HPDE6-E6E7 (cell line): ENCODE measurements at regions not wholly inside any gene's neighbourhood (a gene's known extent, or its start where the extent isn't known, plus 50 kb on each side); places are given as distances from the start of the nearest gene placed in this dataset.

Source experiments
- DNase-seq: peaks from one replicate; pipeline ENCODE4 v3.0.0; 2011; ENCODE audit warnings: missing footprints; ENCODE audit errors: extremely low spot score

- no peak for DNase-seq
These were observed 95.7 kb upstream of the VPREB1 start for GRCh38 chr22:22148905-22149304.

- DNase-seq, result no peak
These were observed 99.7 kb upstream of the VPREB1 start for GRCh38 chr22:22144858-22145257.

GRCh38 chr22:22143448-22143847 is 101.1 kb upstream of the VPREB1 start:
- no peak for DNase-seq

- DNase-seq, result no peak
These were observed 101.9 kb upstream of the VPREB1 start for GRCh38 chr22:22142661-22143060.

GRCh38 chr22:22141771-22142591 is 102.6 kb upstream of the VPREB1 start:
- DNase-seq, result no peak

GRCh38 chr22:22141031-22141430 is 103.6 kb upstream of the VPREB1 start:
- DNase-seq, result no peak

GRCh38 chr22:22139364-22139763 is 105.2 kb upstream of the VPREB1 start:
- no peak for DNase-seq

- DNase-seq, result no peak
These were observed 105.7 kb upstream of the VPREB1 start for GRCh38 chr22:22138915-22139314.

- DNase-seq, result no peak
These were observed 106.7 kb upstream of the VPREB1 start for GRCh38 chr22:22137891-22138290.

GRCh38 chr22:22133910-22134309 is 110.7 kb upstream of the VPREB1 start:
- no peak for DNase-seq

GRCh38 chr22:22130953-22131608 is 113.5 kb upstream of the VPREB1 start:
- no peak for DNase-seq

- DNase-seq, result no peak
These were observed 115.2 kb upstream of the VPREB1 start for GRCh38 chr22:22129387-22129786.

GRCh38 chr22:22128440-22128839 is 116.1 kb upstream of the VPREB1 start:
- DNase-seq, result no peak

- DNase-seq, result no peak
These were observed 117.5 kb upstream of the VPREB1 start for GRCh38 chr22:22127100-22127499.

- no peak for DNase-seq
These were observed 118.8 kb upstream of the VPREB1 start for GRCh38 chr22:22125579-22126468.

GRCh38 chr22:22125028-22125578 is 119.5 kb upstream of the VPREB1 start:
- DNase-seq, result no peak

- DNase-seq, result no peak
These were observed 120.2 kb upstream of the VPREB1 start for GRCh38 chr22:22124374-22124773.

- DNase-seq, result no peak
These were observed 120.7 kb upstream of the VPREB1 start for GRCh38 chr22:22123960-22124278.

- no peak for DNase-seq
These were observed 121.2 kb upstream of the VPREB1 start for GRCh38 chr22:22123118-22123959.

- no peak for DNase-seq
These were observed 122.1 kb upstream of the VPREB1 start for GRCh38 chr22:22122348-22123117.
